ENCODE measurements at regions not wholly inside any gene's neighbourhood (a gene's known extent, or its start where the extent isn't known, plus 50 kb on each side); places are given as distances from the start of the nearest gene placed in this dataset.

- Mint-ChIP-seq H3K9me3 (no peaks in the 10 kb centered on the region), H3K27ac (peak overlapping the region; percentile 21), H3K4me3 (no peak overlapping the region)
Observed at GRCh38 chr1:101150266-101150665, 86.6 kb upstream of the S1PR1 start.

More at GRCh38 chr1:101150266-101150665, 86.6 kb upstream of the S1PR1 start:
- no peak for ATAC-seq
- H3K27me3 ChIP-seq (ENCODE audit: insufficient read depth) = no peaks in the 10 kb centered on the region
- H3K79me2 ChIP-seq (replicated peaks; ENCODE audit: insufficient read depth) = no peaks in the 10 kb centered on the region
- no peak overlapping the region for H3K4me3 ChIP-seq
- no peak overlapping the region for H3K4me2 ChIP-seq
- no peaks in the 10 kb centered on the region for H4K20me1 ChIP-seq (replicated peaks; ENCODE audit: insufficient read depth)
- H3K36me3 Mint-ChIP-seq (ENCODE audit: low read depth) = no peaks in the 10 kb centered on the region
- no peaks in the 10 kb centered on the region for H3K27me3 Mint-ChIP-seq (ENCODE audit: insufficient read depth, low read depth, poor library complexity)
- no peak overlapping the region for H2AFZ ChIP-seq
- peaks cover 6% of the 10 kb centered on the region; the same call in 1 of the 2 replicates for H3K4me1 ChIP-seq (ENCODE audit: insufficient read depth)
- H3K9me2 ChIP-seq (ENCODE audit: insufficient read depth) = no peaks in the 10 kb centered on the region
- DNase-seq (ENCODE audit: low spot score) = no peak
- TF ChIP-seq EZH2phosphoT487 (IDR thresholded peaks at IDR 0.05; ENCODE audit: unreplicated experiment) (no peak), STAT1 (IDR thresholded peaks at IDR 0.05; ENCODE audit: unreplicated experiment) (no peak), ETS1 (IDR thresholded peaks at IDR 0.05) (no peak), POLR2AphosphoS5 (IDR thresholded peaks at IDR 0.05; ENCODE audit: low read depth) (no peak), CTCF (conservative IDR thresholded peaks at IDR 0.05; ENCODE audit: low read depth in 2 of 2) (no peak), ZNF331 (CRISPR knock-in tag; IDR thresholded peaks at IDR 0.05; ENCODE audit: low read depth) (no peak), EZH2 (IDR thresholded peaks at IDR 0.05; ENCODE audit: low read depth, unreplicated experiment) (no peak), NANOG (IDR thresholded peaks at IDR 0.05; ENCODE audit: borderline replicate concordance) (no peak), REST (IDR thresholded peaks at IDR 0.05; ENCODE audit: unreplicated experiment) (no peak), ZNF114 (CRISPR knock-in tag; IDR thresholded peaks at IDR 0.05) (no peak), ZNF462 (CRISPR knock-in tag; IDR thresholded peaks at IDR 0.05) (no peak), JUNB (IDR thresholded peaks at IDR 0.05; ENCODE audit: unreplicated experiment) (no peak), CREB1 (CRISPR knock-in tag; IDR thresholded peaks at IDR 0.05; ENCODE audit: low read depth) (no peak)
- H3F3A ChIP-seq (replicated peaks; ENCODE audit: low read depth) = no peaks in the 10 kb centered on the region
- no peaks in the 10 kb centered on the region for H3K36me3 ChIP-seq (ENCODE audit: insufficient read depth)
- peaks cover 24% of the 10 kb centered on the region for H3K4me1 Mint-ChIP-seq
- no peak overlapping the region for H3K27ac ChIP-seq (ENCODE audit: low read depth)

All from GM23338 (cell line).